GM18498 (cell line): ENCODE measurements at regions not wholly inside any gene's neighbourhood (a gene's known extent, or its start where the extent isn't known, plus 50 kb on each side); places are given as distances from the start of the nearest gene placed in this dataset.

Source experiments
- ATAC-seq: cut with Tn5 transposase; IDR thresholded peaks from one replicate; pipeline ENCODE4 v1.9.1; 2021; ENCODE audit warnings: mild to moderate bottlenecking, moderate library complexity; ENCODE audit not compliant: unreplicated experiment

GRCh38 chr6:91376686-91377085 lies 789.8 kb upstream of the MAP3K7 start:
- no peak for ATAC-seq

GRCh38 chr6:91366781-91367180 lies 779.9 kb upstream of the MAP3K7 start:
- ATAC-seq, result no peak

GRCh38 chr6:91358986-91359385 lies 772.1 kb upstream of the MAP3K7 start:
- ATAC-seq, result no peak

GRCh38 chr6:91352878-91353277 lies 766.0 kb upstream of the MAP3K7 start:
- ATAC-seq, result no peak

GRCh38 chr6:91352321-91352720 lies 765.4 kb upstream of the MAP3K7 start:
- no peak for ATAC-seq

- no peak for ATAC-seq
These were observed 763.5 kb upstream of the MAP3K7 start for GRCh38 chr6:91350146-91350908.

GRCh38 chr6:91341473-91341872 lies 754.6 kb upstream of the MAP3K7 start:
- ATAC-seq, result no peak

- no peak for ATAC-seq
These were observed 754.1 kb upstream of the MAP3K7 start for GRCh38 chr6:91340896-91341395.

GRCh38 chr6:91337967-91338366 lies 751.1 kb upstream of the MAP3K7 start:
- no peak for ATAC-seq

GRCh38 chr6:91330896-91331295 lies 744.0 kb upstream of the MAP3K7 start:
- ATAC-seq, result no peak

- ATAC-seq, result no peak
These were observed 741.4 kb upstream of the MAP3K7 start for GRCh38 chr6:91328241-91328640.

- no peak for ATAC-seq
These were observed 737.8 kb upstream of the MAP3K7 start for GRCh38 chr6:91324711-91325110.

GRCh38 chr6:91317984-91318383 lies 731.1 kb upstream of the MAP3K7 start:
- ATAC-seq, result no peak

- no peak for ATAC-seq
These were observed 730.5 kb upstream of the MAP3K7 start for GRCh38 chr6:91317247-91317835.

GRCh38 chr6:91310178-91310577 lies 723.3 kb upstream of the MAP3K7 start:
- ATAC-seq, result no peak

GRCh38 chr6:91305755-91306154 lies 718.9 kb upstream of the MAP3K7 start:
- ATAC-seq, result no peak

GRCh38 chr6:91304521-91304920 lies 717.6 kb upstream of the MAP3K7 start:
- no peak for ATAC-seq

- no peak for ATAC-seq
These were observed 716.5 kb upstream of the MAP3K7 start for GRCh38 chr6:91303326-91303725.

- ATAC-seq, result no peak
These were observed 712.9 kb upstream of the MAP3K7 start for GRCh38 chr6:91299544-91300491.

GRCh38 chr6:91298543-91299145 lies 711.8 kb upstream of the MAP3K7 start:
- no peak for ATAC-seq

- no peak for ATAC-seq
These were observed 706.5 kb upstream of the MAP3K7 start for GRCh38 chr6:91293395-91293794.
